ENCODE measurements at regions not wholly inside any gene's neighbourhood (a gene's known extent, or its start where the extent isn't known, plus 50 kb on each side); places are given as distances from the start of the nearest gene placed in this dataset.

DNA sequence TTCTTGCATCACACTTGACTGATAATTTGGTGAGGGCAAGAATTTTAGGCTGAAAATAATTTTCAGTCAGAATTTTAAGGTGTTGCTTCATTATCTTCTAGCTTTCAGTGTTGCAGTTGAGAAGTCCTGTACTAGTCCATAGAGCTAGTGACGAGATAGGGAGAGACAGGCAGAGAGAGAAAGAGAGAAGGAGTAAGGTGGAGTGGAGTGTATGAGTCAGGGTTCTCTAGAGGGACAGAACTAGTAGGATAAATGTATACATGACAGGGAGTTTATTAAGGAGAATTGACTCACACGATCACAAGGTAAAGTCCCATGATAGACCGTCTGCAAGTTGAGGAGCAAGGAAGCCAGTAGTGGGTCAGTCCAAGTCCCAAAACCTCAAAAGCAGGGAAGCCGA, 127.2 kb downstream of the UTP18 start:
- DNase-seq (ENCODE audit: low spot score) = no peak
- TF ChIP-seq, protein P1, sequence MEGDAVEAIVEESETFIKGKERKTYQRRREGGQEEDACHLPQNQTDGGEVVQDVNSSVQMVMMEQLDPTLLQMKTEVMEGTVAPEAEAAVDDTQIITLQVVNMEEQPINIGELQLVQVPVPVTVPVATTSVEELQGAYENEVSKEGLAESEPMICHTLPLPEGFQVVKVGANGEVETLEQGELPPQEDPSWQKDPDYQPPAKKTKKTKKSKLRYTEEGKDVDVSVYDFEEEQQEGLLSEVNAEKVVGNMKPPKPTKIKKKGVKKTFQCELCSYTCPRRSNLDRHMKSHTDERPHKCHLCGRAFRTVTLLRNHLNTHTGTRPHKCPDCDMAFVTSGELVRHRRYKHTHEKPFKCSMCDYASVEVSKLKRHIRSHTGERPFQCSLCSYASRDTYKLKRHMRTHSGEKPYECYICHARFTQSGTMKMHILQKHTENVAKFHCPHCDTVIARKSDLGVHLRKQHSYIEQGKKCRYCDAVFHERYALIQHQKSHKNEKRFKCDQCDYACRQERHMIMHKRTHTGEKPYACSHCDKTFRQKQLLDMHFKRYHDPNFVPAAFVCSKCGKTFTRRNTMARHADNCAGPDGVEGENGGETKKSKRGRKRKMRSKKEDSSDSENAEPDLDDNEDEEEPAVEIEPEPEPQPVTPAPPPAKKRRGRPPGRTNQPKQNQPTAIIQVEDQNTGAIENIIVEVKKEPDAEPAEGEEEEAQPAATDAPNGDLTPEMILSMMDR (IDR thresholded peaks at IDR 0.05) = no peak
- ATAC-seq (ENCODE audit: low FRiP score) = no peak

DNA sequence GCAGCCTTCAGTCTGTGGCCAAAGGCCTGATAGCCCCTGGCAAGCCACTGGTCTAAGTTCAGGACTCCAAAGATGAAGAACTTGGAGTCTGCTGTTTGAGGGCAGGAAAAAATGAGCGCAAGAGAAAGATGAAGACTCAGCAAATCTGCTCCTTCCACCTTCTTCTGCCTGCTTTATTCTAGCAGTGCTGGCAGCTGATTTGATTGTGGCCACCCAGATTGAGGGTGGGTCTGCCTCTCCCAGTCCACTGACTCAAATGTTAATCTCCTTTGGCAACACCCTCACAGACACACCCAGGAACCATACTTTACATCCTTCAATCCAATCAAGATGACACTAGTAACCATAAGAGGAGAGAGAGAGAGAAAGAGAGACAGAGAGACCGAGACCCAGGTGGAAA, 127.6 kb downstream of the UTP18 start:
- no peak for ATAC-seq (ENCODE audit: low FRiP score)
- no peak for DNase-seq (ENCODE audit: low spot score)
- TF ChIP-seq, protein P1 (IDR thresholded peaks at IDR 0.05) = no peak

DNA sequence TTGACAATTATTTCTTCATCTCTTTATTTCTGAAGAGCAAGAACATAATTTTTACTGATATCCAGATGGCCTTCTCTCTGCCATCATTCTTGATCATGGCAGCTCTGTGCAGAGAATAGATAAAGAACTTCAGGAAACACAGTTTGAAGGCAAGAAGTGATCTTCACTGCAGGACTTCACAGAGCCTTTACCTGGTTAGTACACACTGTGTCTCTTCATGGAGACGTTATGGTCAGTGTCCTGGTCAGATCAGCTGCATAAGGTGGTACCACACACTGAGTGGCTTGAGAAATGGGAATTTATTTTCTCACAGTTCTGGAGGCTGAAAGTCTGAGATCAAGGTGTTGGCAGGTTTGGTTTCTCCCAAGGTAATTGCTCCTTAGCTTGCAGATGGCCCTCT, 129.5 kb downstream of the UTP18 start:
- TF ChIP-seq, protein P1 (IDR thresholded peaks at IDR 0.05) = no peak
- DNase-seq (ENCODE audit: low spot score) (no peak), ATAC-seq (ENCODE audit: low FRiP score) (no peak)

DNA sequence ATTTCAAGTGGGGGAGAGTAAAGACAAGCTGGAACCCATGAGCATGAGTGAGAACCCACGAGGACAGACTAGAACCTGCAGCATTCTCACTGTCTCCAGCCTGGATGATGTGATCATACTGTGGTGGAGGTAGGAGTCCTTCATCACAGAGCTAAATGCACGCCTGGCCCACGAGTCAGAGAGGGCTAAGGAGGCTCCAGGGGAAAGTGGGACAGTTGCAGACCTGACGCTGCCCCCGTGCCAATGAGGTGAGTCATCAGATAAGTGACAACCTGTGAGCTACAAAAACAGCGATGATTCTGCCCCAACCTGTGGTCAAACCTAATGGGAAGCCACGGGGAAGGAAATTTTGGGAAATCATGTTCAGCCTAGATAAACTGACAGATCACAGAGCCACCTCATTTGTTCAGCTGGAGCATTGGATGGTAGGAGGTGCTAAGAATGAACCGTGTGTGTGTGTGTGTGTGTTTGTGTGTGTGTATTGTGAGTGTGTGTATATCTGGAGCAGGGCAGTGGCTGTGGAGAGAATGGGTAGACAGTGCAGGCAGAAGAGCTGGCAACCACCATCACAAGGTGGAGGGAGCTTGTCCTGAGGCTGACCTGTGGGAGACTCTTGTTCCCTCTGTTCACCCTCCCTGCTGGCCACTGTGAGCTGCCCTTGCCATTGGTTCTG, 131.8 kb downstream of the UTP18 start:
- no peak for ATAC-seq (ENCODE audit: low FRiP score)
- no peak for DNase-seq (ENCODE audit: low spot score)
- TF ChIP-seq, protein P1 (IDR thresholded peaks at IDR 0.05) = no peak

DNA sequence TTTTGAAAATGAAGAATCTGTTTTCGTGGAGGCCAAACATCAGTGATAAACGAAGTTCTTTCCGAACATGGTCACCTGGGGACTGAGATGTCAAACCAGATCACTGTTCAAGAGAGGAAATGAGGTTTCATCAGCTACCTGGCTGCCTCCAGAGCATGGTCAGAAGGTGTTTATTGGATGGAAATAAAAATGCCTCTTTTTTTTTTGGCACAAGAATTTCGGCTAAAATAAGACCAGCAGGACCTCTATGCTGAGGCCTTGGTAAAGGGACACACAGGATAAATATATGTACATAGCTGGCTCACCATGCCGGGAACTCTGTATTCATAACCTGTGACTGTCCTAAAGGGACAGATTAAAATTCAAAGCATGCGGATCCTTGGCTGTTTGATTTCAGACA, 135.3 kb downstream of the UTP18 start:
- TF ChIP-seq, protein P1 (IDR thresholded peaks at IDR 0.05) = no peak
- no peak for DNase-seq (ENCODE audit: low spot score)
- ATAC-seq (ENCODE audit: low FRiP score) = no peak

DNA sequence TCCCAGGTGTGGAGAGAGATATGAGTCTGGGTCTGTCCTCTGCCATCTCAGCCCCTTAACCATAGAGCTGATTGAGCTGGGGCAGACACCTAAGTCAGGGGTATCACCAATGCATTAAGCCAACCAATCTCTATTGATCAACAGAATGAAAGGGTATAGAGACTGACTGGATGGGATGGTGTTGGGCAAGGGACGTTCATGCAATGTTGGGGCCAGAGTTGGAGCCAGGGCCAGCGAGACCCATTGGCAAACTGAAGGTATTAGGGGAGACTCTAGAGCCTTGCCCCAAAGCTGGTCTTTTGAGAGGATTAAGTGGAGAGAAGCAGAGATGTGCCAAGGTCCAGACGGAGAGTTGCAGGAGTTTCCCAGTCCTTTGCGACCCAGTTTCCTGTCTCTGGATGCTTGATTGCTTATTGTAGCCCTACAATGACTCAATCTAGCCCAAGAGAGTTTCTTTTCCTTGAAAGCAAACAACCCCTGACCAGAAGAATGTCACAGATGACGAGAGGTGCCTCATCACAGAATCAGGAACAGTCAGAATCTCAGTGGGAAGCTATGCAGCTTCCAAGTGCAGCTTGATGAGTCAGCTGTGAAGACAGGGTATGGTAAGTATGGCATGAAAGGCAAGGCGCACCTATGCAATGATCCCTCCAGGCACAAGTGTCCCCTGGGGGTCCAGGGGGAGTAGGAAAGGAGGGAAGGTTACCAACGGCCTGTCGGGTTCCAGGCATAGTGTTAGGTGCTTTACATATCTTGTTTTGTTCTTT, 137.2 kb downstream of the UTP18 start:
- TF ChIP-seq, protein P1 (IDR thresholded peaks at IDR 0.05) = no peak
- DNase-seq (ENCODE audit: low spot score) (no peak), ATAC-seq (ENCODE audit: low FRiP score) (no peak)

DNA sequence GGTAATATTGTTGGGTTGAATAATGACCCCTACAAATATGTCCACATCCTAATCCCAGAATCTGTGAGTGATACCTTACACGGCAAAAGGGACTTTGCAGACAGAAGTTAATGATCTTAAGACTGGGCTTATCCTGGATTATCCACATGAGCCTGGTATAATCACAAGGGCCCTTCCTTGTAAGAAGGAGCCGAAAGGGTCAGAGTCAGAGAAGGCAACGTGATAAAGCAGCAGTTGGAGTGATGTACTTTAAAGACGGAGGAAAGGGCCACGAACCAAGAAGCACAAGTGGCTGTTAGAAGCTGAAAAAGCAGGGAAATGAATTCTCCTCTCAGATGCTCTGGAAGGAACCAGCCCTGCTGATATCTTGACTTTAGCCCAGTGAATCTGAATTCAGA, 137.8 kb downstream of the UTP18 start:
- DNase-seq (ENCODE audit: low spot score) (no peak), ATAC-seq (ENCODE audit: low FRiP score) (no peak)
- TF ChIP-seq, protein P1 (IDR thresholded peaks at IDR 0.05) = no peak
